GM19372 (cell line): ENCODE measurements at regions not wholly inside any gene's neighbourhood (a gene's known extent, or its start where the extent isn't known, plus 50 kb on each side); places are given as distances from the start of the nearest gene placed in this dataset.
A peak's percentile ranks its signal among the peaks of the same experiment; 100 is the strongest.

Experiments used
- ATAC-seq: cut with Tn5 transposase; IDR thresholded peaks from one replicate; pipeline ENCODE4 v1.9.1; 2021; ENCODE audit warnings: mild to moderate bottlenecking, low read depth, moderate library complexity; ENCODE audit not compliant: unreplicated experiment

- no peak for ATAC-seq
These were observed 108.7 kb upstream of the SLC10A2 start for GRCh38 chr13:103174966-103175365.

- no peak for ATAC-seq
These were observed 102.8 kb upstream of the SLC10A2 start for GRCh38 chr13:103168901-103169508.

GRCh38 chr13:103164251-103164650 lies 98.0 kb upstream of the SLC10A2 start:
- no peak for ATAC-seq

GRCh38 chr13:103161476-103161875 lies 95.3 kb upstream of the SLC10A2 start:
- ATAC-seq: no peak

GRCh38 chr13:103157434-103158145 lies 91.4 kb upstream of the SLC10A2 start:
- no peak for ATAC-seq

GRCh38 chr13:103157016-103157415 lies 90.8 kb upstream of the SLC10A2 start:
- ATAC-seq: no peak

GRCh38 chr13:103156346-103156998 lies 90.3 kb upstream of the SLC10A2 start:
- ATAC-seq: no peak

GRCh38 chr13:103153466-103153865 lies 87.2 kb upstream of the SLC10A2 start:
- ATAC-seq: no peak

GRCh38 chr13:103147961-103148360 lies 81.7 kb upstream of the SLC10A2 start:
- ATAC-seq: no peak

GRCh38 chr13:103145442-103145841 lies 79.2 kb upstream of the SLC10A2 start:
- no peak for ATAC-seq

GRCh38 chr13:103143432-103143831 lies 77.2 kb upstream of the SLC10A2 start:
- no peak for ATAC-seq

- ATAC-seq: no peak
These were observed 75.9 kb upstream of the SLC10A2 start for GRCh38 chr13:103142151-103142550.

- peak; percentile 87 for ATAC-seq
These were observed 73.9 kb upstream of the SLC10A2 start for GRCh38 chr13:103140001-103140671.

- ATAC-seq: no peak
These were observed 68.1 kb upstream of the SLC10A2 start for GRCh38 chr13:103134271-103134670.

GRCh38 chr13:103133556-103133955 lies 67.3 kb upstream of the SLC10A2 start:
- ATAC-seq: no peak

GRCh38 chr13:103130681-103131210 lies 64.5 kb upstream of the SLC10A2 start:
- ATAC-seq: peak; percentile 68

GRCh38 chr13:103130146-103130545 lies 63.9 kb upstream of the SLC10A2 start:
- no peak for ATAC-seq
